GM18505 (cell line): ENCODE measurements at regions not wholly inside any gene's neighbourhood (a gene's known extent, or its start where the extent isn't known, plus 50 kb on each side); places are given as distances from the start of the nearest gene placed in this dataset.

Experiments
- ATAC-seq: cut with Tn5 transposase; IDR thresholded peaks from one replicate; pipeline ENCODE4 v1.9.1; 2021; ENCODE audit not compliant: unreplicated experiment
- POLR2A ChIP-seq: IDR thresholded peaks from 4 replicates; pipeline ENCODE4 v1.6.1; 2011; ENCODE audit warnings: borderline replicate concordance; ENCODE audit not compliant: insufficient read depth, insufficient read length; ENCODE audit errors: extremely low read depth

DNA sequence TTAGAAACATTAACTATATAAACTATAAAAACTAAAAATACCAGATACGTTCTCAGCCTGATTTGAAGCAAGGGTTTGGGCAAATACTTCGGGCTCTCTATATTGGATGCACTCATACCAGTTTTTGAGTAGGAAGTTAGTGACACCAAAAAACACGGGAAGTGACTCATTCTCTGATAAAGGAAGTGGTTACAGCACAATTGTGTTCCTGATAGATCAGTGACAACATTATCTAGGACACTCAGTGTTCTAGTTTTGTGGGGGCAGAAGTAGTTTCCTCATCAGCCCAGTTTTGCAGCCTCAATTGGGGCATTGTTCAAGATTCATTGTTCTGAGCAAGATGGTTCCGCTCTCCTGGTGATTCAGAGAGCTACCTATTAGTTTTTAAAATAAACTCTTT is 469.6 kb upstream of the DPPA4 start:
- no peak for TF ChIP-seq POLR2A
- ATAC-seq: peak; percentile 77

DNA sequence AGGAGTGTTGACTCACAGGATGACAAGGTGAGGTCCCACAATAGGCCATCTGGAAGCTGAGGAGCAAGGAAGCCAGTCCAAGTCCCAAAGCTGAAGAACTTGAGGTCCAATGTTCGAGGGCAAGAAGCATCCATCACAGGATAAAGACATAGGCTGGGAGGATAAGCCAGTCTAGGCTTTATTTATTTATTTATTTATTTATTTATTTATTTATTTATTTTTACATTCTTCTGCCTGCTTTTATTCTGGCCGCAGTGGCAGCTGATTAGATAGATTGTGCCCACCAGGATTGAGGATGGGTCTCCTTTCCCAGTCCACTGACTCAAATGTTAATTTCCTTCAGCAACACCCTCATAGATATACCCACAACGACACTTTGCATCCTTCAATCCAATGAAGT is 472.2 kb upstream of the DPPA4 start:
- no peak for TF ChIP-seq POLR2A
- no peak for ATAC-seq

DNA sequence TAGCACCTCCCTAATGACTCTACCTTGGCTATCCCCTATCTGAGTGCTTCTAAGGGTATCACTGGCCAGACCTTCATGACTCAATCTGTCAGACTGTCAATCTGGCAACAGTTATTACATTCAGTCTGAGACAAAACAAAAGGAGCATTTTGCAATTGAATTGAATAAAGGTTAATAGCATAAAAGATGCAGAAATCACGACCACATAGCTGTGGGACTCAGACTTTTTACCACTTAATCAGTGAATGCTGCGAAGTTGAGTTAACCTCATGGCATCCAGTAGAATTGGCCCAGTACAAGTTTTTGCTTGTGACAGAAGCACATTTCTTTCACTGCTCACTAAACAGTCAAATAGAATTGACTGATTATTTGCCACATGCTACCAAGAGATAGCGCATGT is 480.7 kb upstream of the DPPA4 start:
- ATAC-seq: no peak
- no peak for TF ChIP-seq POLR2A

DNA sequence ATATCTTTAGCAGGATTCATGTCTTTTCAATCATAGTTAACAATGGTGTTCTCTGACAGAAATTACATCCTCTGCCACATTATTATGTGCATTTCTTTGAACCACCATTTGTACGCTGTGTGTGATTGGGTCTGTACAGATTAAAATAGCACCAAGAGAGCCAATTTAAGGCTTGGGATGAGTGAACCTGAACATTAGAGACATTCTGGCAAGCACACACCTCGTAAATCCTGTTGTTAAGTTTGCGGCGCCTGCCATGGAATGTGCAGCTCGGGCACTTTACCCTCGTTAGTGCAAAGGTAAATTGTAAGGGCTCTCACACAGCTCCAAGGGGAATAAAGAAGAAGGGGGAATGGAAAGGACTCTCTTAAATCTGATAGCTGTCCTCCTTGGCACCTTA is 482.4 kb upstream of the DPPA4 start:
- TF ChIP-seq POLR2A: no peak
- ATAC-seq: no peak

DNA sequence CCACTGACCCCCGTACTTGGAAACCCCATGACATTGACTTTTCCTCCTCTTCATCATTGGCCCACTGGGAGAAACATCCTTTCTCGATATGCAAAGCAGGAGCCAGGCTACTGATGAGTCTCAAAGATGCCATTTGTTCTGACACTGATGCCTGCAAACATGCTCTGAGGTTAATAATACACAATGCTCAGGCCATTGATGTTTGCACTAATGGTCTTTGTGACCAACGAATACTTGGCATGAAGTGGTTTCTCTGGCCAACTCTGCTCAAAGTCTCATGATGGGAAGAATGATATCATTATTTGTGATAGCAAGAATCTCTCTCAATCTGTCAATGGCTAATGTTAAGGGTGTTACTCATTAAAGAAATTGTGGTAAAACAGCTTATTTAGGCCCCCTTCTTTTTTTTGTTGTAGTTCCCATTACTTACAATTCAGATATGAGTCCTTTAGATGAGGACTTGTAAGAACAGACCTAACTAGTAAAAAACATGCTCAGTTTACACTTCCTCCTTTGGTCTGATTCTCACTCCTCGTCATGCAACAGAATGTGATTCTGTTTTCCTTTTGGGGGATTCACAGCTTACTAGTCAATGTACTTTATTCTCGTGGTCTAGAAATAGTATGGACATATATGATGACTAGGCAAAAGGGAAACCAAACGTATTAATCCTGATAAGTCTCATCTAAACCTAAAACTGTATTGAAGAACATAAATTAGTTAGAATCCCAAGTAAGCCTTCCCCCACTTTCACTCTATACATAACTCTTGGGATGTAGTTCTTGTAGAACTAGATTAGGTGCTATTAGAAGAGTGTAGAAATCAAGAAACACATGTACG is 488.8 kb upstream of the DPPA4 start:
- TF ChIP-seq POLR2A: no peak
- ATAC-seq: no peak

DNA sequence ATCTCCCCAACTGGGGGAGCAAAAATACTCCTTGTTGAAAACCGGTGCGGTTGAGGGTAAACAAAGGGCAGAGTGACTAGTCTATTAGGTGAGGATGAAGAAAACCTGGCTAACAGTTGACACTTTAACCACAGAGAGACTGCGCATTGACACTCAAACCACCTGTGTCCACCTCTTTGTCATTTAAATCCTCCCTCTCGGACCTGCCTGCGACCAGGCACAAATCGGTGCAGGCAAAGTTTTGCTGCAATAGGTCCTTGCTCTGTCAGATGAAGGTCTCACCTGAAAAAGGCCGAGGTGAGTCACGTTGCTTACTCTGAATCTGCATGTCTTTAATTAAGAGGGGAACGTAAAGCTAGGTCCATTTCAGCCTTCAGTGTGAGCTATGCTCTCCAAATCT is 494.1 kb upstream of the DPPA4 start:
- no peak for TF ChIP-seq POLR2A
- ATAC-seq: no peak

GRCh38 chr3:109835958-109836357 is 498.6 kb upstream of the DPPA4 start:
- ATAC-seq: no peak
- TF ChIP-seq POLR2A: no peak

GRCh38 chr3:109851854-109852253 is 514.5 kb upstream of the DPPA4 start:
- TF ChIP-seq POLR2A: no peak
- no peak for ATAC-seq

- no peak for TF ChIP-seq POLR2A
- ATAC-seq: no peak
Observed at GRCh38 chr3:109852283-109852682, 514.9 kb upstream of the DPPA4 start.

GRCh38 chr3:109853077-109853731 is 515.9 kb upstream of the DPPA4 start:
- TF ChIP-seq POLR2A: no peak
- no peak for ATAC-seq

- no peak for TF ChIP-seq POLR2A
- no peak for ATAC-seq
Observed at GRCh38 chr3:109863701-109864100, 526.4 kb upstream of the DPPA4 start.

DNA sequence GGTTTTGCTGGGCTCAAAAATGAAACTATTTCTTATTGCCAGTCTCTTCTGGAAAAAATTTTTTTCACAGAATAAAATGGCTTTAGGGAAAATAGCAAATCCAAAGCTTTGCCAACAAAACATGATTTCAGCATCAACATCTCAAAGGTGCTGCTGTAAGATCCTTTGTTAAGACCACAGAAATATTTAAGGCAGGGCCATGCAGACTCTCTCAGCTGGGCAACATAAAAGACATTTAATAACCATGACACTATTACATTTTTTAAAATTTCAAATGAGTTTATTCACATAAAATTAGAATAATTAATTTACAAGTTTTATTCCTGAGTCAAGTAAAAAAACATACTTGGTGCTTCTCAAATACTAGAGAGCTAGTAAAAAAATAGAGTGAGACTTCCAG is 527.1 kb upstream of the DPPA4 start:
- TF ChIP-seq POLR2A: no peak
- ATAC-seq: no peak

- no peak for TF ChIP-seq POLR2A
- ATAC-seq: no peak
Observed at GRCh38 chr3:109869586-109869985, 532.2 kb upstream of the DPPA4 start.
